ENCODE measurements at regions not wholly inside any gene's neighbourhood (a gene's known extent, or its start where the extent isn't known, plus 50 kb on each side); places are given as distances from the start of the nearest gene placed in this dataset.

GRCh38 chr13:85653681-85654080 lies 145.5 kb downstream of the SLITRK6 start:
- Histone ChIP-seq H3K27me3 (ENCODE audit: control insufficient read depth, insufficient read depth, low read length) (no peaks in the 10 kb centered on the region), H3K4me3 (ENCODE audit: insufficient read depth, low read depth, low read length) (no peak overlapping the region), H3K36me3 (replicated peaks; ENCODE audit: control insufficient read depth, insufficient read depth, low read length) (no peaks in the 10 kb centered on the region)
- DNase-seq = no peak

- Histone ChIP-seq H3K4me3 (ENCODE audit: insufficient read depth, low read depth, low read length) (no peak overlapping the region), H3K27me3 (ENCODE audit: control insufficient read depth, insufficient read depth, low read length) (no peaks in the 10 kb centered on the region), H3K36me3 (replicated peaks; ENCODE audit: control insufficient read depth, insufficient read depth, low read length) (no peaks in the 10 kb centered on the region)
- DNase-seq = no peak
Measured at GRCh38 chr13:85652491-85652890, 146.7 kb downstream of the SLITRK6 start.

- no peaks in the 10 kb centered on the region for H3K27me3 ChIP-seq (ENCODE audit: control insufficient read depth, insufficient read depth, low read length)
- DNase-seq = no peak
- H3K36me3 ChIP-seq (replicated peaks; ENCODE audit: control insufficient read depth, insufficient read depth, low read length) = no peaks in the 10 kb centered on the region
- no peak overlapping the region for H3K4me3 ChIP-seq (ENCODE audit: insufficient read depth, low read depth, low read length)
Measured at GRCh38 chr13:85651440-85651839, 147.8 kb downstream of the SLITRK6 start.

- DNase-seq = no peak
- Histone ChIP-seq H3K36me3 (replicated peaks; ENCODE audit: control insufficient read depth, insufficient read depth, low read length) (no peaks in the 10 kb centered on the region), H3K4me3 (ENCODE audit: insufficient read depth, low read depth, low read length) (no peak overlapping the region), H3K27me3 (ENCODE audit: control insufficient read depth, insufficient read depth, low read length) (no peaks in the 10 kb centered on the region)
Measured at GRCh38 chr13:85650613-85651012, 148.6 kb downstream of the SLITRK6 start.

GRCh38 chr13:85640727-85641126 lies 158.5 kb downstream of the SLITRK6 start:
- Histone ChIP-seq H3K27me3 (ENCODE audit: control insufficient read depth, insufficient read depth, low read length) (no peaks in the 10 kb centered on the region), H3K4me3 (ENCODE audit: insufficient read depth, low read depth, low read length) (no peak overlapping the region), H3K36me3 (replicated peaks; ENCODE audit: control insufficient read depth, insufficient read depth, low read length) (no peaks in the 10 kb centered on the region)
- DNase-seq = no peak

GRCh38 chr13:85638815-85639393 lies 160.3 kb downstream of the SLITRK6 start:
- Histone ChIP-seq H3K27me3 (ENCODE audit: control insufficient read depth, insufficient read depth, low read length) (no peaks in the 10 kb centered on the region), H3K4me3 (ENCODE audit: insufficient read depth, low read depth, low read length) (no peak overlapping the region), H3K36me3 (replicated peaks; ENCODE audit: control insufficient read depth, insufficient read depth, low read length) (no peaks in the 10 kb centered on the region)
- no peak for DNase-seq

GRCh38 chr13:85638265-85638664 lies 161.0 kb downstream of the SLITRK6 start:
- Histone ChIP-seq H3K27me3 (ENCODE audit: control insufficient read depth, insufficient read depth, low read length) (no peaks in the 10 kb centered on the region), H3K4me3 (ENCODE audit: insufficient read depth, low read depth, low read length) (no peak overlapping the region)
- no peak for DNase-seq

GRCh38 chr13:85632526-85633195 lies 166.6 kb downstream of the SLITRK6 start:
- H3K36me3 ChIP-seq (replicated peaks; ENCODE audit: control insufficient read depth, insufficient read depth, low read length) = no peaks in the 10 kb centered on the region
- no peak for DNase-seq
- H3K27me3 ChIP-seq (ENCODE audit: control insufficient read depth, insufficient read depth, low read length) = no peaks in the 10 kb centered on the region
- no peak overlapping the region for H3K4me3 ChIP-seq (ENCODE audit: insufficient read depth, low read depth, low read length)

More at GRCh38 chr13:85638265-85638664, 161.0 kb downstream of the SLITRK6 start:
- no peaks in the 10 kb centered on the region for H3K36me3 ChIP-seq (replicated peaks; ENCODE audit: control insufficient read depth, insufficient read depth, low read length)

GRCh38 chr13:85631801-85632200 lies 167.4 kb downstream of the SLITRK6 start:
- Histone ChIP-seq H3K27me3 (ENCODE audit: control insufficient read depth, insufficient read depth, low read length) (no peaks in the 10 kb centered on the region), H3K4me3 (ENCODE audit: insufficient read depth, low read depth, low read length) (no peak overlapping the region), H3K36me3 (replicated peaks; ENCODE audit: control insufficient read depth, insufficient read depth, low read length) (no peaks in the 10 kb centered on the region)
- DNase-seq = no peak

- Histone ChIP-seq H3K27me3 (ENCODE audit: control insufficient read depth, insufficient read depth, low read length) (no peaks in the 10 kb centered on the region), H3K36me3 (replicated peaks; ENCODE audit: control insufficient read depth, insufficient read depth, low read length) (no peaks in the 10 kb centered on the region), H3K4me3 (ENCODE audit: insufficient read depth, low read depth, low read length) (no peak overlapping the region)
- DNase-seq = no peak
Measured at GRCh38 chr13:85626603-85627002, 172.6 kb downstream of the SLITRK6 start.

GRCh38 chr13:85619321-85619720 lies 179.9 kb downstream of the SLITRK6 start:
- no peaks in the 10 kb centered on the region for H3K27me3 ChIP-seq (ENCODE audit: control insufficient read depth, insufficient read depth, low read length)

GRCh38 chr13:85618521-85618920 lies 180.7 kb downstream of the SLITRK6 start:
- Histone ChIP-seq H3K4me3 (ENCODE audit: insufficient read depth, low read depth, low read length) (no peak overlapping the region), H3K27me3 (ENCODE audit: control insufficient read depth, insufficient read depth, low read length) (no peaks in the 10 kb centered on the region), H3K36me3 (replicated peaks; ENCODE audit: control insufficient read depth, insufficient read depth, low read length) (no peaks in the 10 kb centered on the region)
- DNase-seq = no peak

More at GRCh38 chr13:85619321-85619720, 179.9 kb downstream of the SLITRK6 start:
- H3K4me3 ChIP-seq (ENCODE audit: insufficient read depth, low read depth, low read length) = no peak overlapping the region
- H3K36me3 ChIP-seq (replicated peaks; ENCODE audit: control insufficient read depth, insufficient read depth, low read length) = no peaks in the 10 kb centered on the region
- no peak for DNase-seq

- Histone ChIP-seq H3K27me3 (ENCODE audit: control insufficient read depth, insufficient read depth, low read length) (no peaks in the 10 kb centered on the region), H3K36me3 (replicated peaks; ENCODE audit: control insufficient read depth, insufficient read depth, low read length) (no peaks in the 10 kb centered on the region), H3K4me3 (ENCODE audit: insufficient read depth, low read depth, low read length) (no peak overlapping the region)
- DNase-seq = no peak
Measured at GRCh38 chr13:85616275-85616674, 182.9 kb downstream of the SLITRK6 start.

- DNase-seq = no peak
- H3K4me3 ChIP-seq (ENCODE audit: insufficient read depth, low read depth, low read length) = no peak overlapping the region
- H3K36me3 ChIP-seq (replicated peaks; ENCODE audit: control insufficient read depth, insufficient read depth, low read length) = no peaks in the 10 kb centered on the region
- H3K27me3 ChIP-seq (ENCODE audit: control insufficient read depth, insufficient read depth, low read length) = no peaks in the 10 kb centered on the region
Measured at GRCh38 chr13:85615031-85615430, 184.2 kb downstream of the SLITRK6 start.

GRCh38 chr13:85610024-85610423 lies 189.2 kb downstream of the SLITRK6 start:
- Histone ChIP-seq H3K27me3 (ENCODE audit: control insufficient read depth, insufficient read depth, low read length) (no peaks in the 10 kb centered on the region; the same call in 1 of the 2 replicates), H3K36me3 (replicated peaks; ENCODE audit: control insufficient read depth, insufficient read depth, low read length) (no peaks in the 10 kb centered on the region), H3K4me3 (ENCODE audit: insufficient read depth, low read depth, low read length) (no peak overlapping the region)
- no peak for DNase-seq
